ENCODE measurements at regions not wholly inside any gene's neighbourhood (a gene's known extent, or its start where the extent isn't known, plus 50 kb on each side); places are given as distances from the start of the nearest gene placed in this dataset.

DNA sequence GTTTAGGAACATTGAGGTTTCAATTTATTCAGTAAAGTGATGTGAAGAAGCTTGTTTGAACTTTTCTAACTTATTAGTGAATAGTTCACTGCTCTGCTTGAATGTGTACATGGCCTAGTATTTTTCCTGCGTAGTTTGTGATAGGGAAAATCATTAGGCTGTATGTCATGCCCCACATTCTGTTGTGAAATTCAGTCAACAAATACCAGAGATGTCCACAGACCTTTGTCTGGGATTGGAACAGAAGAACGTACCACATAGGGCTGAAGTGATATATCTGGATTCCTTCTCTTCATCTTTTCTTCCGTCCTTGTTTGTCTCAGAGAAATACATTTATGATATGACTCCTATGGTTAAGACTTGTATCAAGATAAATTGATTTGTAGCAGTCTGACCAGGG, 88.8 kb upstream of the PLS3 start:
- TF ChIP-seq CTCF (IDR thresholded peaks at IDR 0.05): no peak
- TF ChIP-seq POLR2AphosphoS5 (IDR thresholded peaks at IDR 0.05): no peak

Data from upper lobe of left lung (tissue), 4 donors.